ENCODE measurements at regions not wholly inside any gene's neighbourhood (a gene's known extent, or its start where the extent isn't known, plus 50 kb on each side); places are given as distances from the start of the nearest gene placed in this dataset.

- no peaks in the 10 kb centered on the region for H3K4me1 Mint-ChIP-seq
- H3K27me3 Mint-ChIP-seq (ENCODE audit: low read depth in 3 of 3), result peaks cover 0 to 1% (median 0%) of the 10 kb centered on the region in 3 donors
- intact Hi-C loops (cut with micrococcal nuclease), result no loop called here
- Histone ChIP-seq H3K36me3 (replicated peaks in 1 of 2; ENCODE audit: control insufficient read depth in 1 of 2, insufficient read depth in 2 of 2, low read length in 2 of 2) (no peaks in the 10 kb centered on the region), H3K4me1 (ENCODE audit: control insufficient read depth in 1 of 2, insufficient read depth in 2 of 2, low read length in 2 of 2) (no peaks in the 10 kb centered on the region), H3K4me3 (replicated peaks in 1 of 3; ENCODE audit: low read depth in 2 of 3, low read length in 3 of 3) (no peak overlapping the region), H3K9me3 (replicated peaks in 1 of 2; ENCODE audit: control insufficient read depth in 1 of 2, insufficient read depth in 1 of 2, low read length in 2 of 2) (no peaks in the 10 kb centered on the region), H4K20me1 (ENCODE audit: insufficient read depth, low read length) (no peaks in the 10 kb centered on the region), H3K79me2 (ENCODE audit: insufficient read depth, low read length) (no peaks in the 10 kb centered on the region), H3K27me3 (ENCODE audit: control insufficient read depth in 2 of 2, insufficient read depth in 2 of 2, low read length in 2 of 2) (no peaks in the 10 kb centered on the region), H3K27ac (ENCODE audit: low read depth in 1 of 2, low read length in 2 of 2) (no peak overlapping the region), H3K4me2 (replicated peaks; ENCODE audit: extremely low read depth, low read length, poor library complexity, severe bottlenecking) (no peak overlapping the region), H2AFZ (ENCODE audit: insufficient read depth, low read depth, low read length, poor library complexity, severe bottlenecking) (no peak overlapping the region), H3K9ac (ENCODE audit: insufficient read depth, low read length, poor library complexity, severe bottlenecking) (no peak overlapping the region)
- no peak overlapping the region for H3K27ac Mint-ChIP-seq
- no peak for DNase-seq
- H3K4me3 Mint-ChIP-seq, result no peak overlapping the region
- no peaks in the 10 kb centered on the region for H3K36me3 Mint-ChIP-seq
- peaks cover 0 to 3% (median 0%) of the 10 kb centered on the region in 7 donors for H3K9me3 Mint-ChIP-seq
- no peak for TF ChIP-seq CTCF (IDR thresholded peaks at IDR 0.05)
- WGBS (ENCODE audit: insufficient coverage), result no CpG with 5 or more reads among the region's 2 CpGs
Measured at GRCh38 chr4:32477518-32477917, 1757.3 kb downstream of the PCDH7 start.

GRCh38 chr4:32485956-32486355 lies 1765.8 kb downstream of the PCDH7 start:
- TF ChIP-seq CTCF (IDR thresholded peaks at IDR 0.05), result no peak
- Mint-ChIP-seq H3K27me3 (ENCODE audit: low read depth in 3 of 3) (peaks cover 0 to 2% (median 1%) of the 10 kb centered on the region in 3 donors), H3K9me3 (peaks cover 0 to 3% (median 0%) of the 10 kb centered on the region in 7 donors), H3K27ac (no peak overlapping the region), H3K4me3 (no peak overlapping the region), H3K36me3 (no peaks in the 10 kb centered on the region), H3K4me1 (no peaks in the 10 kb centered on the region)
- 14% methylated on average over 1 of the region's 2 CpGs for WGBS (ENCODE audit: insufficient coverage)
- no peak overlapping the region for H2AFZ ChIP-seq (ENCODE audit: insufficient read depth, low read depth, low read length, poor library complexity, severe bottlenecking)
- no peaks in the 10 kb centered on the region for H4K20me1 ChIP-seq (ENCODE audit: insufficient read depth, low read length)
- H3K79me2 ChIP-seq (ENCODE audit: insufficient read depth, low read length), result no peaks in the 10 kb centered on the region
- H3K4me2 ChIP-seq (replicated peaks; ENCODE audit: extremely low read depth, low read length, poor library complexity, severe bottlenecking), result no peak overlapping the region
- no peak overlapping the region for H3K9ac ChIP-seq (ENCODE audit: insufficient read depth, low read length, poor library complexity, severe bottlenecking)
- H3K9me3 ChIP-seq (replicated peaks in 1 of 2; ENCODE audit: control insufficient read depth in 1 of 2, insufficient read depth in 1 of 2, low read length in 2 of 2), result no peaks in the 10 kb centered on the region
- intact Hi-C loops (cut with micrococcal nuclease), result no loop called here
- no peaks in the 10 kb centered on the region for H3K36me3 ChIP-seq (replicated peaks in 1 of 2; ENCODE audit: control insufficient read depth in 1 of 2, insufficient read depth in 2 of 2, low read length in 2 of 2)
- no peak overlapping the region for H3K4me3 ChIP-seq (replicated peaks in 1 of 3; ENCODE audit: low read depth in 2 of 3, low read length in 3 of 3)
- H3K27ac ChIP-seq (ENCODE audit: low read depth in 1 of 2, low read length in 2 of 2), result no peak overlapping the region
- no peak for DNase-seq
- no peaks in the 10 kb centered on the region for H3K4me1 ChIP-seq (ENCODE audit: control insufficient read depth in 1 of 2, insufficient read depth in 2 of 2, low read length in 2 of 2)
- H3K27me3 ChIP-seq (ENCODE audit: control insufficient read depth in 2 of 2, insufficient read depth in 2 of 2, low read length in 2 of 2), result no peaks in the 10 kb centered on the region
